Right renal pelvis (tissue), 4 donors: ENCODE measurements at regions not wholly inside any gene's neighbourhood (a gene's known extent, or its start where the extent isn't known, plus 50 kb on each side); places are given as distances from the start of the nearest gene placed in this dataset.
"Not testable (repeated sequence)": the region's sequence is repeated elsewhere in the genome, so short reads cannot be mapped to it uniquely, and the experiment has no call there.

ENCODE experiments used
- DNase-seq, 4 donors: peaks; one replicate each; pipeline ENCODE4 v3.0.0-alpha.2; 2013; ENCODE audit warnings: low read depth in 4 of 4, low spot score in 3 of 4, missing footprints in 1 of 4

GRCh38 chr9:95788021-95788420 lies 87.5 kb upstream of the ERCC6L2 start:
- DNase-seq, result no peak

GRCh38 chr9:95785209-95785608 lies 90.3 kb upstream of the ERCC6L2 start:
- DNase-seq, result no peak

- no peak for DNase-seq
These were observed 91.2 kb upstream of the ERCC6L2 start for GRCh38 chr9:95784318-95784717.

- DNase-seq, result no peak
These were observed 92.0 kb upstream of the ERCC6L2 start for GRCh38 chr9:95783426-95783975.

GRCh38 chr9:95780751-95781150 lies 94.7 kb upstream of the ERCC6L2 start:
- DNase-seq, result no peak

GRCh38 chr9:95780121-95780520 lies 95.4 kb upstream of the ERCC6L2 start:
- DNase-seq, result no peak

- DNase-seq, result not testable (repeated sequence)
These were observed 95.9 kb upstream of the ERCC6L2 start for GRCh38 chr9:95779597-95779996.

GRCh38 chr9:95778957-95779356 lies 96.5 kb upstream of the ERCC6L2 start:
- no peak for DNase-seq

GRCh38 chr9:95777136-95777535 lies 98.4 kb upstream of the ERCC6L2 start:
- no peak for DNase-seq

- no peak for DNase-seq
These were observed 99.3 kb upstream of the ERCC6L2 start for GRCh38 chr9:95776176-95776575.

GRCh38 chr9:95775191-95775590 lies 100.3 kb upstream of the ERCC6L2 start:
- no peak for DNase-seq

GRCh38 chr9:95773053-95773418 lies 102.5 kb upstream of the ERCC6L2 start:
- no peak for DNase-seq

GRCh38 chr9:95772320-95773052 lies 103.0 kb upstream of the ERCC6L2 start:
- no peak for DNase-seq

- no peak for DNase-seq
These were observed 103.8 kb upstream of the ERCC6L2 start for GRCh38 chr9:95771556-95772246.

- no peak for DNase-seq
These were observed 104.8 kb upstream of the ERCC6L2 start for GRCh38 chr9:95770653-95771131.

GRCh38 chr9:95769909-95770433 lies 105.5 kb upstream of the ERCC6L2 start:
- DNase-seq, result no peak

- no peak for DNase-seq
These were observed 106.0 kb upstream of the ERCC6L2 start for GRCh38 chr9:95769473-95769872.

GRCh38 chr9:95766906-95767305 lies 108.6 kb upstream of the ERCC6L2 start:
- no peak for DNase-seq

GRCh38 chr9:95764533-95765319 lies 110.8 kb upstream of the ERCC6L2 start:
- DNase-seq, result no peak

GRCh38 chr9:95763983-95764382 lies 111.5 kb upstream of the ERCC6L2 start:
- no peak for DNase-seq

GRCh38 chr9:95763006-95763405 lies 112.5 kb upstream of the ERCC6L2 start:
- DNase-seq, result no peak
